ENCODE measurements at regions not wholly inside any gene's neighbourhood (a gene's known extent, or its start where the extent isn't known, plus 50 kb on each side); places are given as distances from the start of the nearest gene placed in this dataset.

- no peak for DNase-seq
Observed at GRCh38 chr16:86777381-86777946, 199.1 kb downstream of the FOXL1 start.

GRCh38 chr16:86778108-86778745, 199.9 kb downstream of the FOXL1 start:
- DNase-seq: no peak

DNA sequence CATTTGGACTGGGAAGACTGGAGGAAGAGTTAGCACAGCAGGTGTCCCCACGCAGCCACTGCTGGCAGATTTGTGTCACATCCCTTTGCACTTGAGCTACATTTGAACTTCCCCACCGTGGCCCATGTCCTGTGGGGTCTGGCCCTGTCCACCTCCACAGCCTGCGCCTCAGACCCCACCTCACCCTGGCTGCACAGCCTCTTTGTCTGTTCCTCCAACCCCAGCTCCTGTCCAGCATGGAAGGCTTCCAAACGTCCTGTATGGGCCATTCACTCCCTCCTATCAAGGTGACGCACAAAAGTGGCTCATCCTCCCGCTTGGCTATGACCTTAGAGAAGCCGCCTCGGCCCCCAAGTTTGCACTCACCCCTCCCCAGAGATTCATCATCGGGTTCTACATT, 200.6 kb downstream of the FOXL1 start:
- no peak for DNase-seq

GRCh38 chr16:86781046-86781445, 202.7 kb downstream of the FOXL1 start:
- DNase-seq: no peak

DNA sequence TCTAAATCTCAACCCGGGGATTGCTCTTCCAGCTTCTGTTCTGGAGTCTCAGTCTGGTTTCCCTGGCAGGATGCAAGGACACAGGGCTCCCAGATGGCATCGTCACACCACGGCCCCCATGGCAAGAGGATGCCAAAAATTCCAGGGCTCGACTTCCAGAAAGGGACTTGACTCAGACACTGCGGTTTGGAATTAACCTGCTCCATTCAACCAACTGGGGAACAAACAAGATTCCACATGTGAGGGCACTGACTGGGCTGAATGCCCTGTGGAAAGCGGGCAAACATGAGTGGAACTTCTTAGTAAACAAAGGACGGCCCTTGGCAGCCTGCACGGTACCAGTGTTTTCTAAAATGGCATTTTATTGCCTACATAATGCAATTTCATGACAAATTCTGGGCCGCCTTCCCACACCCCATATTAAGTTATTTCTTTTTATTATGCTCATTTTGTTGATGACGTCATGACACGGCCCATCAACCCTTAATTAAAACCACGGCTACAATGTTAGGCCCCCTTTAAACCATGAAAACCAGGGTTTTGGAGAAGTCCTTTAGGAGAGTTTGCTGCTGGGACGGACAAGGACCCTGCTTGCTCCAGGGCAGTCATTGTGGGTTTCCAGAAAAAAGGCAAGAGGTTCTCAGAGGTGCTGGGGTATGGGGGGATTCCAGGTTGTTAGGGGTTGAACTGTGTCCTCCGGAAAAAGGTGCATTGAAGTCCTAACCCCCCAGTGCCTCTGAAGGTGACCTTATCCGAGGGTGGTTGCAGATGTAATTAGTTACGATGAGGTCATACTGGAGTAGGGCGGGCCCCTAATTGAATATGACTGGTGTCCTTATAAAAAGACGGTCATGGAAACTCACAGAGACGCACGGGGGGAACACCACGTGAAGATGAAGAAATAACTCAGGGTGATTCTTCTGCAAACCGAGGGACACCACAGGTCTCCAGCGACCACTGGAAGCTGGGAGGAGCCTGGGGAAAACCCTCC, 205.6 kb downstream of the FOXL1 start:
- peak; percentile 1 for DNase-seq

DNA sequence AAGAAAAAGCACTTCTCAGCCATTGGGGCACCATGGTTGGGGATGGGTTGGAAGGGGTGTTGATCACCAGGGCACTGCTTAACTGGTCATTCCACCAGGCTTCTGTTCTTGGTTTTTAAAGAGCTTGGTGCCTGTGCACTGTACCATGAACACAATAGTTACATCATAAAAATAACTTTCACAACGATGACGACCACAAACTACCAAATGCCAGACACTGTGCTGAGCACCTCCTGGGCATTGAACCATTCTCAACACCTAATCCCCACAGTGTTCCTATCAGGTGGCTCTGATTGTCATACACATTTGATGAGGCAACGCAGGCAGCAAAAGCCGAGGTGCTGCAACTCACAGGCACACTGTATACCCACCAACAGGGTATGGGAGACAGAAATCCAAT, 208.0 kb downstream of the FOXL1 start:
- DNase-seq: no peak

DNA sequence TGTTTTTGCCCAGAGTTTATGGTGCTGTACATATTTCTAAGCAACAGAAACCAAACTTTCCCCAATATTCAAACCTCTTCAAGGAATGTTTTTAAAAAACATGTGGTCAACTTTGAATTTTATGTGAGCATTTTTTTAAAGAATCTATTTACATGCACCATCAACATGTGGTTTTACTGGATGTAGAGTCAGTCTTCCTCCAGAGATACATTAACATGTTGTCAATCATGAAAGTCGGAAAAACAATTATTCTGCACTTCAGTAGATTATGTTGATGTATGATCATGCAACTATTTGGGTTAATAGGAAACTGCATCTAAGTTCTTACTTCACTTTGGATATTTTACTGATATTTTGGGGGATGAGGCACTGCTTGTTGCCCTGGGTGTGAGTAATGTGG, 208.6 kb downstream of the FOXL1 start:
- DNase-seq: no peak

- no peak for DNase-seq
Observed at GRCh38 chr16:86787538-86787937, 209.2 kb downstream of the FOXL1 start.

GRCh38 chr16:86789621-86790051, 211.3 kb downstream of the FOXL1 start:
- DNase-seq: no peak

GRCh38 chr16:86791287-86792035, 213.1 kb downstream of the FOXL1 start:
- no peak for DNase-seq

DNA sequence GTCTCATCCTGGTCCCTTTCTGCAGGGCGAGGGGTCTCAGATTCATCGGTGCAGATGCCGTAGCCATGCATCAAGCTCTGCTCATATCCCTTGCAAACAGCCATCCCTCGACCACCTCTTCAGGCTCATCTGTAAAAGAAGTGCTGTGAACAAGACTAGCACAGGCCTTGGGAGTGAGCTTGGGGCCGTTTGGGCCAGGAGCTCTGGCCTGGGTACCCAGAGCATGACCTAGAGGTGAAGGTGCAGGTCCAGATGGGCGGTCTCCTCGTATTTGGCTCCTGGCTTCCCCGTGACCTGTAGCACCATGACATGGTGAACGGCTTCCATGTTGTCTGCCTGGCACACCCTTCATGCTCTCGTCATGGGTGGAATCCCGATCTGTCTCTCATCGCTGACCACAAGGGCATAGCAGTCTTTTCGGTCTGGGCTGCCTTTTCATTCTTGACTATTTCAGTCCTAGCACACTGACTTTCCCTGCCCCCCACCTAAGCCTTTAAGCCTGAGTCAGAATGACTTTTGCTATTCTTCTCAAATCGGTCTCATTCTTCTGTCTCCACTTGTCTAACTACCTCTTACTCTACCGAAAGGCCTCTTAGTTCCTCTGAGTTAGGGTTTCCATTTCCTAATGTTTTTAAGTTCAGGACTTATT, 216.0 kb downstream of the FOXL1 start:
- DNase-seq: no peak

- no peak for DNase-seq
Observed at GRCh38 chr16:86797700-86798099, 219.4 kb downstream of the FOXL1 start.

- no peak for DNase-seq
Observed at GRCh38 chr16:86798247-86799041, 220.1 kb downstream of the FOXL1 start.

- no peak for DNase-seq
Observed at GRCh38 chr16:86799367-86799766, 221.0 kb downstream of the FOXL1 start.

GRCh38 chr16:86800894-86801293, 222.5 kb downstream of the FOXL1 start:
- no peak for DNase-seq

GRCh38 chr16:86802013-86802412, 223.7 kb downstream of the FOXL1 start:
- DNase-seq: no peak

GRCh38 chr16:86805188-86805587, 226.8 kb downstream of the FOXL1 start:
- no peak for DNase-seq

- DNase-seq: no peak
Observed at GRCh38 chr16:86806181-86806837, 228.0 kb downstream of the FOXL1 start.

DNA sequence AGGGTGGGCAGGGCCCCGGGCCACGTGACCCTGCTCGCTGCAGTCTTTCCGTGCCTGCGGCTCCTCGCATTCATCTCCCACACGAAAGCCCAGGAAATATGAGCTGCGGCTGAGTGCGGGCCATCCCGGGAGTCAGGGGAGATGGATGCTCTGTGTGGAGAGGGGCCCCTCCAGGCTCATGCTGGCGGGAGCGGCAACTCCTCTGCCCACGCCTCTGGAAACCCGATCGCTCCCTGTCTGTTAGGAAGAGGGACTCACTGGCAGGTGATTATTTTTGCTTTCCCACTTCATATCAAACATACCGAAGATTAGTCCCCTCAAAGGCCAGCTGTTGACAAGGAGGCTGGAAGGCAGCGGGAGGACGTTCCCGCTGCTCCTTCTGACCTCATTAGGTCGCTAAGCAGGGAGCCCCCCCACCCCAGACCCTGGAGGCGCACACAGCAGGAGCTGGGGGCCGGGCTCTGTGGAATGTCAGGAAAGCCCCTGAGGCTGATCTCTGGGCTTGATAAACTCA, 228.5 kb downstream of the FOXL1 start:
- no peak for DNase-seq

DNA sequence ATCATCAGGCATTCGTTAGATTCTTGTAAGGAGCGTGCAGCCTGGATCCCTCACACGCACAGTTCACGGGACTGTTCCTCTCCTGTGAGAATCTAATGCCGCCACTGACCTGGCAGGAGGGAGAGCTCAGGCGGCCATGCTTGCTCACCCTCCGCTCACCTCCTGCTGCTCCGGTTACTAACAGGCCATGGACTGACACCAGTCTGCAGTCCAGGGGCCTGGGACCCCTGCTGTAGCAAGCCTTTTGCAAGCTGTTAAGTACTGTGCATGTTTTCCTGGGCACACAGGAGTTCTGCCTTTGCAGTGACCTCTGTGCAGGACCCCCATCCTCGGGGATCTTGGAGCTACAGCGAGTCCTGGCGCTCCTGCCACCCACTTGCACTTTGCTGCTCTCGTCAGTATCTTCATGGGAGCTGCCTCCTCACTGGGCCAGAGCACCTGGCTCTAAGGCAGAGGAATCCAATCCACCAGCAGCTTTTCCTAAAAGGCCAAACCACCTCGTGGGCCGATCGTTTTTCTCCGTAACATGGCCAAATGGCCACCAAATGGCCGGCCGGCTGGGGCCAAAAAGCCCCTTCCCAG, 230.6 kb downstream of the FOXL1 start:
- no peak for DNase-seq
